HCT116 (cell line): ENCODE measurements at regions not wholly inside any gene's neighbourhood (a gene's known extent, or its start where the extent isn't known, plus 50 kb on each side); places are given as distances from the start of the nearest gene placed in this dataset.

Experiments
- CTCF ChIP-seq, 3 experiments: fragments of 200-600 bp in 1 of 3; sonication (generic) in 1 of 3; IDR thresholded peaks in 2 of 3; conservative IDR thresholded peaks in 1 of 3; 2 replicates each; pipeline ENCODE4 v1.5.1; 2012 to 2017; ENCODE audit warnings: low read depth in 2 of 3, low read length in 2 of 3, antibody characterized with exemption in 1 of 3, borderline replicate concordance in 1 of 3, control low read depth in 1 of 3, mild to moderate bottlenecking in 1 of 3, mixed read lengths in 1 of 3, mixed run types in 1 of 3, moderate library complexity in 1 of 3; ENCODE audit not compliant: insufficient read depth in 1 of 3
- EGR1 ChIP-seq: IDR thresholded peaks from 2 replicates; pipeline ENCODE4 v1.6.1; 2012; ENCODE audit warnings: low read depth
- EZH2 ChIP-seq: fragments of 200-600 bp; sonication (generic); IDR thresholded peaks from 2 replicates; pipeline ENCODE4 v1.6.1; 2017; ENCODE audit warnings: antibody characterized with exemption, mixed run types
- EZH2phosphoT487 ChIP-seq: fragments of 200-600 bp; IDR thresholded peaks from 2 replicates; pipeline ENCODE4 v1.6.1; 2018; ENCODE audit warnings: antibody characterized with exemption, borderline replicate concordance
- POLR2A ChIP-seq: IDR thresholded peaks from 2 replicates; pipeline ENCODE4 v1.7.0; 2011; ENCODE audit warnings: borderline replicate concordance; ENCODE audit not compliant: insufficient read depth, insufficient read length; ENCODE audit errors: extremely low read depth
- POLR2AphosphoS5 ChIP-seq: IDR thresholded peaks from 2 replicates; pipeline ENCODE4 v1.6.1; 2011; ENCODE audit warnings: mild to moderate bottlenecking, low read depth, low read length, moderate library complexity
- RAD21 ChIP-seq: IDR thresholded peaks from 2 replicates; pipeline ENCODE4 v1.6.1; 2012; ENCODE audit warnings: low read depth, mild to moderate bottlenecking
- REST ChIP-seq: IDR thresholded peaks from 2 replicates; pipeline ENCODE4 v1.6.1; 2012; ENCODE audit warnings: low read depth
- SP1 ChIP-seq: IDR thresholded peaks from 2 replicates; pipeline ENCODE4 v1.6.1; 2012; ENCODE audit warnings: low read depth
- TCF7L2 ChIP-seq: IDR thresholded peaks from 2 replicates; pipeline ENCODE4 v1.7.0; 2011; ENCODE audit warnings: borderline replicate concordance, inconsistent platforms; ENCODE audit not compliant: insufficient read depth, insufficient read length; ENCODE audit errors: extremely low read depth
- ZFX ChIP-seq: fragments of 450-650 bp; IDR thresholded peaks from 2 replicates; pipeline ENCODE4 v1.6.1; 2017
- ZNF274 ChIP-seq: fragments of 200-500 bp; sonication (Bioruptor generic); IDR thresholded peaks from 2 replicates; pipeline ENCODE4 v1.6.1; 2014; ENCODE audit warnings: mild to moderate bottlenecking, low read depth, low read length, inconsistent platforms

GRCh38 chr6:73983367-73983766, 287.4 kb downstream of the CD109 start:
- TF ChIP-seq POLR2AphosphoS5: no peak
- TF ChIP-seq REST: no peak
- TF ChIP-seq SP1: no peak
- no peak for TF ChIP-seq EZH2
- TF ChIP-seq CTCF (IDR thresholded peaks at IDR 0.05 in 2 of 3, conservative IDR thresholded peaks at IDR 0.05 in 1 of 3; ENCODE audit: borderline replicate concordance in 1 of 3, insufficient read depth in 1 of 3, low read depth in 2 of 3, low read length in 2 of 3): no peak
- TF ChIP-seq RAD21: no peak
- TF ChIP-seq EZH2phosphoT487: no peak
- TF ChIP-seq POLR2A: no peak
- no peak for TF ChIP-seq EGR1
- no peak for TF ChIP-seq ZNF274
- TF ChIP-seq ZFX: no peak
- no peak for TF ChIP-seq TCF7L2
